ENCODE measurements at regions not wholly inside any gene's neighbourhood (a gene's known extent, or its start where the extent isn't known, plus 50 kb on each side); places are given as distances from the start of the nearest gene placed in this dataset.

DNA sequence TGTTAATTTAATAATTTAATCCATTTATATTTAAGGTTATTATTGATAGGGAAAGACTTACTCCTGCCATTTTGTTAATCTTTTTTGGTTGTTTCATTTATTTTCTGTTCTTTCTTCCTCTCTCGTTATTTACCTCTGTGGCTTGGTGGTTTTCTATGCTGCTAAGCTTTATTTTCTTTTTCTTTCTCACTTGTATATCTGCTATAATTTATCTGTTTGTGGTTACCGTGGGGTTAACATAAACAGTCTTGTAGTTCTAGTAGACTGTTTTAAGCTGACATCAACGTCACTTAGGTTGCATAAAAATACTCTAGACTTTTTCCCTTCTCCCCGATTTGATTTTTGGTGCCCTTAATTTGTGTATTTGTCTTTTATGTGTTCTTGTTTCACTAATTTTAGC is 381.3 kb upstream of the SPTLC3 start:
- Mint-ChIP-seq H3K4me1 (no peaks in the 10 kb centered on the region), H3K27me3 (no peaks in the 10 kb centered on the region), H3K27ac (no peak overlapping the region), H3K4me3 (no peak overlapping the region), H3K36me3 (ENCODE audit: low read depth) (no peaks in the 10 kb centered on the region), H3K9me3 (peaks cover 9% of the 10 kb centered on the region)
- ChIA-PET POLR2A (no interaction called here), CTCF (no interaction called here)
- no peak for DNase-seq

DNA sequence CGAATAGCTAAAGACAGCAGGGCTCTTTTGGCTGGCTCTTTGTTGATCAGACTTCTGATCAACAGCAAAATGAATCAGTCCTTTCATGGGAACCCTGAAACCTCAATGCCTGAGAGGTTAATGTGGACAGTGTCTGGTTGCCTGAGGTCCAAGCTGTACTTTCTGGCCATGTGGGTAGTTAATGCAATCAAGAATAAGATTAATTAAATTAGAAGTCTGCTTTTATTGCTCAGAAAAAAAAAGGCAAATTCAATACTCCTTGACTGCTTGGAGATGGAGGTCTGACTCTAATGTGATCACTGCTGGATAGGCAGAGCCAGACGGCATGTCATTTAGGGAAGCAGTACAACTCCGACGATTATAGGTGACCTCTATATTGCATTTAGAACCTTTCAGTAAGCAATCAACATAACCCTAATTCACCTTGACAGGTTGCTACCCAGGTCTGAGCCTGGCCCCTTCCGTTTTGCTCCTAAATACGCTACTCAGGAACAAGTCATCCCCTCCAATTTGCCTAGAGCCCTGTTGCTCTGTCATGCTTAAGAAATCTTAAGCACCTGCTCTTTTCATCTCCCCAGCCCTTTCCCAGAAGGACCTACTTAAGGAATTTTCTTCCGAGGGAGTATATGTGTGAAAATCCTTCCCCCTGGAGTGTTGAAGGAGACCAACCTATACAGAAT is 370.0 kb upstream of the SPTLC3 start:
- Mint-ChIP-seq H3K27me3 (no peaks in the 10 kb centered on the region), H3K4me1 (no peaks in the 10 kb centered on the region), H3K27ac (no peak overlapping the region), H3K36me3 (ENCODE audit: low read depth) (no peaks in the 10 kb centered on the region), H3K4me3 (no peak overlapping the region), H3K9me3 (peaks cover 11% of the 10 kb centered on the region)
- ChIA-PET POLR2A (no interaction called here), CTCF (no interaction called here)
- no peak for DNase-seq

DNA sequence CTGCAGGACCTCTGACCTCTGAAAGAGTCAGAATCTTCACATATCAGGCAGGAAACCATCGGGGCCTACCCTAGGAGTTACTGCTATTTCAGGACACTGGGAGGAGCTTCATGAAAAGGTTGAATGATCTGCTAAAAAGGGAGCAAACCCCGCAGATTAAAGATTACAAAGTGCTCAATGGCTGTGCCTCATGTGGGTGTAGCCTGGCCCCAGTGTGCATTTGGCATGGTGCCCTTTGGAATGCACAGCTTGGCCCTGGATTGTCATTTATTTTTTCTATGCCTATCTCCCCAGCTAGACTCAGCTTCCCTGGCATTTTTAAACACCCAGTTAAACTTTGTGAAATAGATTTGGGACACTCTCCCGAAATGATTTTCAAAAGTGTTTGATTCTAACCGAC is 368.5 kb upstream of the SPTLC3 start:
- H3K4me1 Mint-ChIP-seq = no peaks in the 10 kb centered on the region
- H3K36me3 Mint-ChIP-seq (ENCODE audit: low read depth) = no peaks in the 10 kb centered on the region
- ChIA-PET POLR2A (no interaction called here), CTCF (interaction anchor here (0.5 kb wide), 1 partner anchor 167 kb away, joined by 3 read pairs; no protein-coding TSS in a partner anchor)
- no peak for DNase-seq
- H3K4me3 Mint-ChIP-seq = no peak overlapping the region
- peaks cover 11% of the 10 kb centered on the region for H3K9me3 Mint-ChIP-seq
- no peak overlapping the region for H3K27ac Mint-ChIP-seq
- no peaks in the 10 kb centered on the region for H3K27me3 Mint-ChIP-seq

DNA sequence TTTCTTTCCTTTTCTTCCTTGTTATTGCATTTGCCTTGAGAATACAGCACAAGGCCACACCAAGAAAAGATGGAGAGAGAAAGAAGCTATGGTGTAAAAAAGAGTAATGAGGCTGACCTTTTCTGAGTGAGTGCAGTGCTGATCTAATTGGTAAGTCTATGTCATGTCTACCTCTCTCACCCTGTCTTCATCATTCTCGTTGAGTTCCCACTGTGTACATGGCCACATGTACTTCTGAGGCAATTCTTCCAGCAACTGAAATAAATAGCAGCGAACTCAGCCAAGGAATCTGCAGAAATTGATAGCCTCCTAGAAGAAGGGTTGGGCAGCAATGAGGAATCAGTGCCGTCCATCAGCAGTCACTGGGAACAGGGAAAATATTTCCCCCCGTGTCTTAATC is 367.2 kb upstream of the SPTLC3 start:
- H3K4me3 Mint-ChIP-seq = no peak overlapping the region
- ChIA-PET CTCF (no interaction called here), POLR2A (no interaction called here)
- no peak for DNase-seq
- no peaks in the 10 kb centered on the region for H3K36me3 Mint-ChIP-seq (ENCODE audit: low read depth)
- no peak overlapping the region for H3K27ac Mint-ChIP-seq
- no peaks in the 10 kb centered on the region for H3K27me3 Mint-ChIP-seq
- H3K9me3 Mint-ChIP-seq = peaks cover 14% of the 10 kb centered on the region
- H3K4me1 Mint-ChIP-seq = no peaks in the 10 kb centered on the region

DNA sequence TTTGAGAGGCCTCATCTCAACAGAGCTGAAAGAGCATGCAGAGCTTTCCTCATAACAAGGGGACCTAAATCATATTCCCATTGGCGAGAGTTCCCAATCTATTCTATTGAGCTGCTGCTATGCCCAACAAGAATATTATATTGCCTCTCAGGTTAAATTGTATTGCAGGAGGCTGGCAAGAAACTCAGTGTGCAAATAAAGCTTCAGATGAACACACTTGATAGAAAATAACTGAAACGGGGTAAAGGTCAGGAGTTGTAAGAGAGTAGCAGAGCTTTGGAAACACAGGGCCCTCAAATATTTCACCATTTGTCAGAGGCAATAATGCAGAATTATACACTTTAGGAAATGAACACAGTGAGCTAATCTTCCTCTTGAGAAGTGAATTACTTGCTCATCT is 364.3 kb upstream of the SPTLC3 start:
- Mint-ChIP-seq H3K4me3 (no peak overlapping the region), H3K27ac (no peak overlapping the region), H3K27me3 (no peaks in the 10 kb centered on the region), H3K36me3 (ENCODE audit: low read depth) (no peaks in the 10 kb centered on the region), H3K4me1 (no peaks in the 10 kb centered on the region), H3K9me3 (peaks cover 7% of the 10 kb centered on the region)
- DNase-seq = no peak
- CTCF ChIA-PET = no interaction called here
- POLR2A ChIA-PET = no interaction called here

DNA sequence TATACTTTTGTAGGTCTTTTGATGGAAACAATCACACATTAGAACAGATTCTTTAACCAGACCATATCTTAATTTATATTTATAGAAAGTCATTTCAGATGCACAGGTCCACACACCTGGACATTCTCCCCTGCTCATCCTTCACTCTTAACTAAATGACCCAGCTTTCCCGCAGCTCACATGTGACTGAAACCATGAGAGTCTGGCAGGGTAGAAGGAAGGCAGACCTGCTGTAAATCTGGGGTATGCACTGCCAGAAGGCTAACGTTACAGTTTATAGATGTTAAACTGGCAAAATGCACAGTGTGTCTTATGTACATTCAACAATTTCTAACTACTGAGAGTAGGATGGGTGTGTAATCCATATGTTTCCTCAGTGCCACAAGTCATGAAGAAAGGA is 359.5 kb upstream of the SPTLC3 start:
- no peak for DNase-seq
- no peak overlapping the region for H3K4me3 Mint-ChIP-seq
- peaks cover 10% of the 10 kb centered on the region for H3K9me3 Mint-ChIP-seq
- no peaks in the 10 kb centered on the region for H3K36me3 Mint-ChIP-seq (ENCODE audit: low read depth)
- no peaks in the 10 kb centered on the region for H3K4me1 Mint-ChIP-seq
- H3K27ac Mint-ChIP-seq = no peak overlapping the region
- ChIA-PET POLR2A (no interaction called here), CTCF (no interaction called here)
- no peaks in the 10 kb centered on the region for H3K27me3 Mint-ChIP-seq

DNA sequence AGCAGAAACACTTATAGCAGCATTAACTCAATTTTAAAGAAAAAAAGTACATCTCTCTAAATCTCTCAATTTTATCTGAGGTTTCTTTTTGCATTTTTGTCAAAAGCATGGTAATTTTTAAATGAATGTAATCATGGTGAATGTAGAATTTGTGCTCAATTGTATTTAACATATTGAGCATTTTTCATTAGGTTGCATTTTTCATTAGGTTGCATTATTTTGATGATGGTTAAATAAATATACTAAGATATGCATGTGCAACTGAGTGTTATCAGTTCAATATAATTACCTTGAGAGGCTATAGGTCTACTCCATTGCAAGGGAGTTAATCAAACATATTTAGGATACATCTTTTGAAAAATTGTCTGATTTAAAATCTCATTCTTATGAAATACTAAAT is 355.1 kb upstream of the SPTLC3 start:
- H3K27me3 Mint-ChIP-seq = no peaks in the 10 kb centered on the region
- H3K4me3 Mint-ChIP-seq = no peak overlapping the region
- ChIA-PET POLR2A (no interaction called here), CTCF (no interaction called here)
- H3K4me1 Mint-ChIP-seq = no peaks in the 10 kb centered on the region
- no peak for DNase-seq
- H3K36me3 Mint-ChIP-seq (ENCODE audit: low read depth) = no peaks in the 10 kb centered on the region
- H3K9me3 Mint-ChIP-seq = peaks cover 11% of the 10 kb centered on the region
- no peak overlapping the region for H3K27ac Mint-ChIP-seq

DNA sequence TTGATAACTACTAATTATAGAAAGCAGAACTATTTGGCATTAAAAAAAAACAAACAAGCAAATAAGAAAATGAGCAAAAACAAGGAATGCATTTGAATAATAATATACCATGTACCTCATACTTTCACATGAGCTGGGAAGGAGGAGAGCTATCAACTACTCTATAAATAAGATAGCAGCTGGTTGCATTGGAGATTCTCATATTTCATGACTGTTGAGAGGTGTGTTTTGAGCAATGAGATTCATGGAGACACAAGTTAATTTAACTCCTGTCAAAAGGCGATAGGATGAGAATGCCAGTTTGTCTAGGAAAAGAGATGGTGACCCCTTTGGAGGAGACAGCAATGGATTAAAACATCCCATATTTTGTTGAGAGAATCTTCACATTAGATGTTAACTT is 348.8 kb upstream of the SPTLC3 start:
- ChIA-PET CTCF (no interaction called here), POLR2A (no interaction called here)
- no peaks in the 10 kb centered on the region for H3K4me1 Mint-ChIP-seq
- peaks cover 16% of the 10 kb centered on the region for H3K9me3 Mint-ChIP-seq
- no peaks in the 10 kb centered on the region for H3K27me3 Mint-ChIP-seq
- H3K36me3 Mint-ChIP-seq (ENCODE audit: low read depth) = no peaks in the 10 kb centered on the region
- no peak overlapping the region for H3K27ac Mint-ChIP-seq
- H3K4me3 Mint-ChIP-seq = no peak overlapping the region
- no peak for DNase-seq

DNA sequence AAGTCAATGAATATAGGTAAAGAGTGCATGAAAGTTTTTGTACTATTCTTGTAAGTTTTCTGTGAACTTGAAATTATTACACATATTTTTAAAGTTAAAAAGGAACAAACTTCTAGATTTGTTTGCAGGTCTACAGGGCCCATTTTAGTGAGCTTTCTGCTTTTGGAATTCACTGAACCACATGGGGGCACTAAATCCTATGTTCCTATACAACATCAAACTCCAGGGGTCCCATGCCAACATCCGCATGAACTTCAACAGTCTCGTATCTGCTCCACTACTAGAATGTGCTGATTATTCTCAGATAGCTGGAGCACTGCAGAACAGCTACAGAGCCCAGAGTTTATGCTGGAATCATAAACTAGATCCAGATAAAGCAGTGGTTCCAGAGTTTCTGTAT is 347.9 kb upstream of the SPTLC3 start:
- Mint-ChIP-seq H3K9me3 (peaks cover 19% of the 10 kb centered on the region), H3K36me3 (ENCODE audit: low read depth) (no peaks in the 10 kb centered on the region), H3K4me1 (no peaks in the 10 kb centered on the region), H3K27ac (no peak overlapping the region), H3K4me3 (no peak overlapping the region), H3K27me3 (no peaks in the 10 kb centered on the region)
- ChIA-PET POLR2A (no interaction called here), CTCF (no interaction called here)
- no peak for DNase-seq

DNA sequence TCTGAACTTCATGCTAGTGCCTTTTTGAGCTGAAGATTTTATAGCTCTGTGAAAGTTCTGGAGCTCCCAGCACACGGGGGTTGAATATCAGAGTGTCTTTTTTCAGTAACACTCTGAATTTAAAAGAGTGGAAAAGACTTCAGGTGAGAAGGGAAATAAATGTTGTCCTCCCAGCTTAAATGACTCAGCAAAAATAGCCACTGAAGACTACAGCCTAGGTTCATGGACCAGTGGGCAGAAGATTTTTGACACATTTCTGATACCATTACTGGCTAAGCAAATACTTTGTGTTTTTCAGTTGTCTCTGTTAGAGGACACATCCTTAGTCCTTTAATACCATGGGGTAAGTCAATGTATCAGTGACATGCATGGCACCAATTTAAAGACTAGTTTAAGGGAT is 338.5 kb upstream of the SPTLC3 start:
- Mint-ChIP-seq H3K27ac (no peak overlapping the region), H3K27me3 (no peaks in the 10 kb centered on the region), H3K9me3 (peaks cover 5% of the 10 kb centered on the region), H3K4me3 (no peak overlapping the region), H3K4me1 (no peaks in the 10 kb centered on the region), H3K36me3 (ENCODE audit: low read depth) (no peaks in the 10 kb centered on the region)
- CTCF ChIA-PET = no interaction called here
- DNase-seq = no peak
- POLR2A ChIA-PET = no interaction called here

DNA sequence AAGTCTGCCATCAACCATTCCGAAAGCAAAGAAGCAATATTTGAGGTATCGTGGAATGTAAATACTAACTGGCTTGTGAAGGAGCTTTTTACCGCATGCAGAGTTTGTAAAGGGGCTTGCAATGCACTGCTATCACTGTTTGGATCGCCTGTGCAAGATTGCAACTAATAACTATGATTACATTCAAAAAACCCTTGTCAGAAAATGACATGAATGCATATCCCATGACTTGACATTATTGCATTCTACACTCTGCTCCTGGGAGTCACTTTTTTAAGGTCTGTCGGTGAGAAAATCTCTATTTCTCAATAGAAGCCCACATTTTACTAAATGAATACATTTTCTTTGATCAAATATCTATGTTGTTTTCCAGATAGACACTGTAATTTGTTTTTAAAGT is 335.4 kb upstream of the SPTLC3 start:
- H3K36me3 Mint-ChIP-seq (ENCODE audit: low read depth) = no peaks in the 10 kb centered on the region
- H3K9me3 Mint-ChIP-seq = peaks cover 5% of the 10 kb centered on the region
- H3K27ac Mint-ChIP-seq = no peak overlapping the region
- H3K4me1 Mint-ChIP-seq = no peaks in the 10 kb centered on the region
- no peak for DNase-seq
- ChIA-PET POLR2A (no interaction called here), CTCF (no interaction called here)
- no peaks in the 10 kb centered on the region for H3K27me3 Mint-ChIP-seq
- H3K4me3 Mint-ChIP-seq = no peak overlapping the region

DNA sequence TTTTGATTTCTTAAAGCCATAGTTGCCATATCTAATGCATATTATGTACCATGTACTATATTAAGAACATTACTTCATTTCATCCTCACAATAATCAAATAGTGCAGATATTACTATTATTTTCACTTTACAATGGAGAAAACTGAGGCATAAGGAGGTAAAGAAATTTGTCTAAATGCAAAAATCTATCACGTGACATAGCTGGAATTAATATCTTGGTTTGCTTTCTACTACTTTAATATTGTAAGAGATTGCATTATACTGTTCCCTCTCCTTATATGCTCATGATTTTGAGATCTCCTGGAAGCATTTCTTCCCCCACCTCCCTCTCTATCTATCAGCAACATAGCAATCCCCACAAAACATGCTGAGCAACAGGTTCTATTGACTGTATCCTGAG is 330.8 kb upstream of the SPTLC3 start:
- Mint-ChIP-seq H3K4me3 (no peak overlapping the region), H3K4me1 (no peaks in the 10 kb centered on the region), H3K9me3 (peaks cover 9% of the 10 kb centered on the region), H3K36me3 (ENCODE audit: low read depth) (no peaks in the 10 kb centered on the region), H3K27ac (no peak overlapping the region), H3K27me3 (no peaks in the 10 kb centered on the region)
- DNase-seq = no peak
- ChIA-PET CTCF (no interaction called here), POLR2A (no interaction called here)

DNA sequence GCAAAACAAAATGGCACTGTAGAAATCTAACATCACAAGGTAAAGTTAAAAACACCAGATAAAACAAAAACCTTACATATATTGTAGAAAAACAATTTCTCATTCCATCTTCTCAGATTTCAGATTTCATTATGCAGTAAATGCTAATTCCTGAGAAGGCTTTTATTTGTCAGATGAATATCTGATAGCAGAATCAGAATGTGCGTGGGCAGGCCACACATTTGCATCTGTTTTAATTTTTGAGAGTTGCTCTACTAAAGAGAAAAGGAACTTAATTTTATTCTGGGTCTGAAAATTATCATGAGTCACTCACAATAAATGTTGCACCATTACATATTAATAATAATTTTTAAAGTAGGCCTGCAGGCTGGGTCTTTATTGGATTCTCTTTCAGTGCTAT is 329.3 kb upstream of the SPTLC3 start:
- Mint-ChIP-seq H3K27me3 (no peaks in the 10 kb centered on the region), H3K4me3 (no peak overlapping the region), H3K27ac (no peak overlapping the region), H3K9me3 (peaks cover 9% of the 10 kb centered on the region), H3K36me3 (ENCODE audit: low read depth) (no peaks in the 10 kb centered on the region), H3K4me1 (no peaks in the 10 kb centered on the region)
- CTCF ChIA-PET = no interaction called here
- POLR2A ChIA-PET = no interaction called here
- no peak for DNase-seq

DNA sequence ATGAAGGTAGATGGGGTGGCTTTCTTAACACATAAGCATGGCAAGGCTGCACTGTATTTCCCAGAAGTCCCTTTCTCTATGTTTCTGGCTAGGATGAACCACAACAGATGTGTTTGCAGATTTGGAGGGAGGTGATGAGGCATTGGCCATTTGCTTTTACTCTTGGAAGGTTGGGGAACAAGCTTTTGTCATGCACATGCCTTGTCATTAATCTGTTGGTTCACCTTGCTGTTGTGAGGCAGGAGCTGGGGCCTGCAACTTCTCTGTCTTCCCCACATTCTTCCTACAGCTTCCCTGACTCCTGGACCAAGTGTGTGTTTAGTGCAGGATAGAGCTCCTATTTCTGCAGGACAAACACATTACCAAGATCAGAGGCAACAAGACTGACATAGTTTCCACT is 326.2 kb upstream of the SPTLC3 start:
- H3K4me3 Mint-ChIP-seq = no peak overlapping the region
- DNase-seq = no peak
- no peaks in the 10 kb centered on the region for H3K27me3 Mint-ChIP-seq
- no peaks in the 10 kb centered on the region for H3K36me3 Mint-ChIP-seq (ENCODE audit: low read depth)
- peaks cover 5% of the 10 kb centered on the region for H3K9me3 Mint-ChIP-seq
- ChIA-PET POLR2A (no interaction called here), CTCF (no interaction called here)
- no peak overlapping the region for H3K27ac Mint-ChIP-seq
- H3K4me1 Mint-ChIP-seq = no peaks in the 10 kb centered on the region

DNA sequence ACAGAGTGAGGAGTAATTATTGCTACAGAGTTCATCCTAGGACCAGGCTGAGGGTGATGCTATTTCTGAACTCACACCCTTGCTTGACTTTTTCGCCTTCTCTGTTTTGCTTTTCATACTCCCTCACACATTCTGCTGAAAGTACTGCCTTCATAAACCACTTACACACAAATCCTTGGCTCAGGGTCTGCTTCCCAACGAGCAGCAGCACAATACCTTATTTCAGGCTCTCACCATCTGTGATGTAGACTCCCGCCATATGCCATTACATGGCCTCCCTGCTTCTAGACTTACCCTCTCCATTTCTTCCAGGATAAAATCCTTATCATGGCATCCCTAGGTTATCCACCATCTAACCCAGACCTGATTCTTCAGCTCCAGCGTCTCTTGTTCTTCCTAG is 321.3 kb upstream of the SPTLC3 start:
- Mint-ChIP-seq H3K36me3 (ENCODE audit: low read depth) (no peaks in the 10 kb centered on the region), H3K27ac (no peak overlapping the region), H3K27me3 (no peaks in the 10 kb centered on the region), H3K9me3 (peaks cover 15% of the 10 kb centered on the region), H3K4me1 (no peaks in the 10 kb centered on the region), H3K4me3 (no peak overlapping the region)
- POLR2A ChIA-PET = no interaction called here
- CTCF ChIA-PET = no interaction called here
- no peak for DNase-seq

Data from activated CD4-positive, alpha-beta memory T cell treated with anti-CD3 and anti-CD28 coated beads, Interleukin-2, amount 10 ng/mL, durations not matched to agents 7 days and 5 days (primary cell).